ENCODE measurements at regions not wholly inside any gene's neighbourhood (a gene's known extent, or its start where the extent isn't known, plus 50 kb on each side); places are given as distances from the start of the nearest gene placed in this dataset.
A peak's percentile ranks its signal among the peaks of the same experiment; 100 is the strongest.
"Not testable (repeated sequence)": the region's sequence is repeated elsewhere in the genome, so short reads cannot be mapped to it uniquely, and the experiment has no call there.

- peak; percentile 68 for DNase-seq (ENCODE audit: low spot score)
Observed at GRCh38 chr12:131408036-131408365, 302.9 kb upstream of the SFSWAP start.

- DNase-seq (ENCODE audit: low spot score): peak; percentile 49
Observed at GRCh38 chr12:131408484-131408883, 302.4 kb upstream of the SFSWAP start.

GRCh38 chr12:131409211-131409610 is 301.7 kb upstream of the SFSWAP start:
- DNase-seq (ENCODE audit: low spot score): peak; percentile 22

GRCh38 chr12:131411827-131412226 is 299.1 kb upstream of the SFSWAP start:
- DNase-seq (ENCODE audit: low spot score): not testable (repeated sequence)

- no peak for DNase-seq (ENCODE audit: low spot score)
Observed at GRCh38 chr12:131413006-131413405, 297.9 kb upstream of the SFSWAP start.

- no peak for DNase-seq (ENCODE audit: low spot score)
Observed at GRCh38 chr12:131413471-131413870, 297.4 kb upstream of the SFSWAP start.

- DNase-seq (ENCODE audit: low spot score): not testable (repeated sequence)
Observed at GRCh38 chr12:131414155-131414922, 296.6 kb upstream of the SFSWAP start.

GRCh38 chr12:131415781-131416180 is 295.1 kb upstream of the SFSWAP start:
- DNase-seq (ENCODE audit: low spot score): no peak

- DNase-seq (ENCODE audit: low spot score): no peak
Observed at GRCh38 chr12:131418121-131418520, 292.8 kb upstream of the SFSWAP start.

- DNase-seq (ENCODE audit: low spot score): no peak
Observed at GRCh38 chr12:131418884-131419283, 292.0 kb upstream of the SFSWAP start.

GRCh38 chr12:131420867-131421447 is 289.9 kb upstream of the SFSWAP start:
- no peak for DNase-seq (ENCODE audit: low spot score)

GRCh38 chr12:131421509-131422186 is 289.2 kb upstream of the SFSWAP start:
- no peak for DNase-seq (ENCODE audit: low spot score)

- no peak for DNase-seq (ENCODE audit: low spot score)
Observed at GRCh38 chr12:131422187-131422520, 288.7 kb upstream of the SFSWAP start.

GRCh38 chr12:131422744-131423143 is 288.1 kb upstream of the SFSWAP start:
- no peak for DNase-seq (ENCODE audit: low spot score)

GRCh38 chr12:131424270-131424669 is 286.6 kb upstream of the SFSWAP start:
- no peak for DNase-seq (ENCODE audit: low spot score)

- no peak for DNase-seq (ENCODE audit: low spot score)
Observed at GRCh38 chr12:131425112-131426075, 285.5 kb upstream of the SFSWAP start.

- peak; percentile 84 for DNase-seq (ENCODE audit: low spot score)
Observed at GRCh38 chr12:131428091-131428685, 282.7 kb upstream of the SFSWAP start.

GRCh38 chr12:131429221-131429620 is 281.7 kb upstream of the SFSWAP start:
- DNase-seq (ENCODE audit: low spot score): peak; percentile 26

- DNase-seq (ENCODE audit: low spot score): peak; percentile 62
Observed at GRCh38 chr12:131429697-131430096, 281.2 kb upstream of the SFSWAP start.

GRCh38 chr12:131430158-131430742 is 280.6 kb upstream of the SFSWAP start:
- peak; percentile 45 for DNase-seq (ENCODE audit: low spot score)
